ENCODE measurements at regions not wholly inside any gene's neighbourhood (a gene's known extent, or its start where the extent isn't known, plus 50 kb on each side); places are given as distances from the start of the nearest gene placed in this dataset.

DNA sequence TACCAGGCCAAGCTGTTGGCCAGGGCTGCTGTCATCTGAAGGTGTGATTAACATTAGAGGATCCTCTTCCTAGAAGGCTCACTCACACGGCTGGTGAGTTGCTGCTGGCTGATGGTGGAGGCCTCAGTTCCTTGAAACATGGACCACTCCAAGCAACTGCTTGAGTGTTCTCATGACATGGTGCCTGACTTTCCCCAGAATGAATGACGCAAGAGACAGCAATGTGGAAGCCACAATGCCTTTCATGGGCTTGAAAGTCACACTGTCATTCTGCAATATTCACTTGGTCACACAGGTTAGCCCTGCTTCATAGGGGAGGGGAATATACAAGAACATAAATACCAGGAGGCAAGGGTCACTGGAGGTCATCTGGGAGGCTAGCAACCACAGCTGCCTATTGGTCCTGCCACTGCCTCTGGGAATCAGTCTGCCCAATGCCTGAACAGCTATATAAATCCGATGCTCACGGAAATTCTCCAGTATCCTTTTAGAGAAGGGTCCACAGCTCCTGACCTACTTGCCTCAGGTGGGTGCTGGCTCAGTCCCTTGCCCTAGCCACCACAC lies 97.1 kb upstream of the MAML3 start:
- DNase-seq (ENCODE audit: low read depth): no peak
- TF ChIP-seq, protein P1, sequence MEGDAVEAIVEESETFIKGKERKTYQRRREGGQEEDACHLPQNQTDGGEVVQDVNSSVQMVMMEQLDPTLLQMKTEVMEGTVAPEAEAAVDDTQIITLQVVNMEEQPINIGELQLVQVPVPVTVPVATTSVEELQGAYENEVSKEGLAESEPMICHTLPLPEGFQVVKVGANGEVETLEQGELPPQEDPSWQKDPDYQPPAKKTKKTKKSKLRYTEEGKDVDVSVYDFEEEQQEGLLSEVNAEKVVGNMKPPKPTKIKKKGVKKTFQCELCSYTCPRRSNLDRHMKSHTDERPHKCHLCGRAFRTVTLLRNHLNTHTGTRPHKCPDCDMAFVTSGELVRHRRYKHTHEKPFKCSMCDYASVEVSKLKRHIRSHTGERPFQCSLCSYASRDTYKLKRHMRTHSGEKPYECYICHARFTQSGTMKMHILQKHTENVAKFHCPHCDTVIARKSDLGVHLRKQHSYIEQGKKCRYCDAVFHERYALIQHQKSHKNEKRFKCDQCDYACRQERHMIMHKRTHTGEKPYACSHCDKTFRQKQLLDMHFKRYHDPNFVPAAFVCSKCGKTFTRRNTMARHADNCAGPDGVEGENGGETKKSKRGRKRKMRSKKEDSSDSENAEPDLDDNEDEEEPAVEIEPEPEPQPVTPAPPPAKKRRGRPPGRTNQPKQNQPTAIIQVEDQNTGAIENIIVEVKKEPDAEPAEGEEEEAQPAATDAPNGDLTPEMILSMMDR (conservative IDR thresholded peaks at IDR 0.05; ENCODE audit: low read depth, low read length): no peak
- H3K4me3 ChIP-seq (ENCODE audit: low read length): no peak overlapping the region

DNA sequence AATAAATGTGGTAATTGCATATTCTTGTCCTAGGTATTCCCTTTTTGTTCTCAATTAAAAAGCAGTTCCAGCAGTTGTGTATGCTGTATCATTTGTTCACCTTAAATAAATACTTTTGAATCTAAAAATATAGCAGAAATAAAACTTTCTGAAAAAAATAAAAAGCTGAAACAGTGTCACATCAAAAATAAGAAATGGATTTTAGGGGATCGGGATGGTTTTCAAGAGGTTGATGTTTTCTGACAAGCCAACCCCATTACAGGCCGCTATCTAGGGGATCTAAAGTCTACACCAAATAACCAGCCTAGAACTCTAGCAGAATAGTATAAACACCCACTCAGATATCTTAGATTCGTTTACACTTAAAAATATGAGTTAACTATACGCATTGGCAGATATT lies 95.4 kb upstream of the MAML3 start:
- no peak for DNase-seq (ENCODE audit: low read depth)
- TF ChIP-seq, protein P1 (conservative IDR thresholded peaks at IDR 0.05; ENCODE audit: low read depth, low read length): no peak
- no peak overlapping the region for H3K4me3 ChIP-seq (ENCODE audit: low read length)

DNA sequence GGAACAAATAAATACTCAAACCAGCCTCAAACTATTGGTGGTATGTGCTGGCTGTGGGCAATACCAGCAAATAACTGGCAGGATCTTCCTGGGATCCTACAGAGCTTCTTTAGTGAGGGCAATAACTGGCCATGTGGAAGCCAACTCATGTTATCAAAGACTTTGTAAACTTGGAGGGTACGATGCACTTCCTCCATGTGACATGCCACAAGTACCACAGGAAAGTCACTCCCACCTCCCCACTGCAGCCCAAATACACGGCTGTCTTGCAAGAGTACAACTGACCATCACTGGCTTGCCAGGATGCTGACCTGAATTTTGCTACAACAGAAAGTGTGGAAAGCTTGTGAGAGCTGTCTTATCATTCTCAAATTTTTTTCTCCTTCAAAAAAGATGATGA lies 93.3 kb upstream of the MAML3 start:
- DNase-seq (ENCODE audit: low read depth): no peak
- H3K4me3 ChIP-seq (ENCODE audit: low read length): no peak overlapping the region
- TF ChIP-seq, protein P1 (conservative IDR thresholded peaks at IDR 0.05; ENCODE audit: low read depth, low read length): no peak

DNA sequence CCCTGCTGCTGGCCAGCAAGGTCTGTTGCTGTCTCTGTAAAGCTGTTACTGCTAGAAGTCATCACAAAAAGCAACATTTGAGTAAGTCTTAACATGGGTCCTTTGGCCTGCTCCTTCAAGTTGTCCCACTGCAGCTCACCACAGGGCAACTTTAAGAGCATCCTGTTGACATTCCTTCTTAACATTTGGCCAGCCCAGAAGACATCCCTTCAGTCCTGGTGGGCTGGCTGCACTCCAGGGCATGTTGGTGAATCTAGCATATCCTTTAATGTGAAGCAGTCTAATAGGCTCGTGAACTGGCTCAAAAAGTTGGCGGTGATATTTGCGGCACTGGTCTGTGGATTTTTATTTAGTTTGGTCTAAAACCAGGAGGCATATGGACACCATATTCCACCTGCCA lies 92.2 kb upstream of the MAML3 start:
- DNase-seq (ENCODE audit: low read depth): no peak
- no peak overlapping the region for H3K4me3 ChIP-seq (ENCODE audit: low read length)
- TF ChIP-seq, protein P1 (conservative IDR thresholded peaks at IDR 0.05; ENCODE audit: low read depth, low read length): no peak

DNA sequence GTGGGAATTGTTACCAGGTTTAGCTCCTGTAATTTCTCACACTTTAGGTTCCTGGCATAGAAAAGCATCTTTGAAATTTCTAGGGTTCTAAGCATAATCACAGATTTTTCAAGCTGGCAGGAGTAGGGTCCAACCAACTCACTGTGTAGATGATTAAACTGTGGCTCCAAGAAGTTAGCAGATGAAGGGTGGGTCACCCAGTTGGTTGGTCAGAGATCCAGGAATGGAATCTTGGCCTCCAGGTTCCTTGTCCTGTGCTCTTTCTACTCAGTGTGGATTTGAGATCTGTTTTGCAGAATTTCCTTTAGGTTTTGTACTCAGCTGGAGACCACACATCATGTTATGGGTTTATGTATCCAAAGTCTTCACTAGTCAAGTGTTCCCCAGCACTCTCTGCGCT lies 90.3 kb upstream of the MAML3 start:
- no peak overlapping the region for H3K4me3 ChIP-seq (ENCODE audit: low read length)
- TF ChIP-seq, protein P1 (conservative IDR thresholded peaks at IDR 0.05; ENCODE audit: low read depth, low read length): no peak
- DNase-seq (ENCODE audit: low read depth): no peak

DNA sequence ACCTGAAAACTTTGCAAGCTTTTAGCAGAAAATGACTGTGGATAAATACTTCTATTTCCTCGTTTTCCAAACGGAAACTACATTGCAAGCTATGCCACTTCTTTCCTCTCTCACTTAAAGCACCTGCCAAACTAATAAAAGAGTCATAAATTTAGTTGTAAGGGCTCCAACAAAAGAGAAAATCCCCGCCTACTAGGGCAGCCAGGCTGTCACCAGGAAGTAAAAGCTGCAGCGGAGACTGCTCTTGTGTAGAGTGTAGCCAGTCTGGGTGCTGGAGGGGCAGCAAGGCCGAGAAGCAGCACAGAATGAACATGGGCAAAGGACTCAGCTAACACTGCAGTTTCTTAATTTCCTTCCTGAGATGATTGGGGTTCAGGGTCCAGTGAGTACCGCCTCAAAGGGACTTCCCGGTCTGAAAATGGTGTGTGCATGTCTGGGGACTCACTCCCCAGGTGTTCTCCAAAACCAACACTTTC lies 89.3 kb upstream of the MAML3 start:
- TF ChIP-seq, protein P1 (conservative IDR thresholded peaks at IDR 0.05; ENCODE audit: low read depth, low read length): no peak
- DNase-seq (ENCODE audit: low read depth): no peak
- no peak overlapping the region for H3K4me3 ChIP-seq (ENCODE audit: low read length)
